Lower leg skin (tissue), 3 donors: ENCODE measurements at regions not wholly inside any gene's neighbourhood (a gene's known extent, or its start where the extent isn't known, plus 50 kb on each side); places are given as distances from the start of the nearest gene placed in this dataset.

Experiments used
- POLR2A ChIP-seq, 2 donors: fragments of 450-650 bp; IDR thresholded peaks; one replicate each; pipeline ENCODE4 v1.6.1; 2016 to 2017; ENCODE audit warnings: antibody characterized with exemption in 2 of 2, mild to moderate bottlenecking in 1 of 2, moderate library complexity in 1 of 2
- TF ChIP-seq, protein P1 (sequence below), 3 donors: fragments of 450-650 bp; IDR thresholded peaks; one replicate each; pipeline ENCODE4 v1.5.1; 2016; ENCODE audit warnings: antibody characterized with exemption in 3 of 3, mild to moderate bottlenecking in 3 of 3, moderate library complexity in 2 of 3

DNA sequence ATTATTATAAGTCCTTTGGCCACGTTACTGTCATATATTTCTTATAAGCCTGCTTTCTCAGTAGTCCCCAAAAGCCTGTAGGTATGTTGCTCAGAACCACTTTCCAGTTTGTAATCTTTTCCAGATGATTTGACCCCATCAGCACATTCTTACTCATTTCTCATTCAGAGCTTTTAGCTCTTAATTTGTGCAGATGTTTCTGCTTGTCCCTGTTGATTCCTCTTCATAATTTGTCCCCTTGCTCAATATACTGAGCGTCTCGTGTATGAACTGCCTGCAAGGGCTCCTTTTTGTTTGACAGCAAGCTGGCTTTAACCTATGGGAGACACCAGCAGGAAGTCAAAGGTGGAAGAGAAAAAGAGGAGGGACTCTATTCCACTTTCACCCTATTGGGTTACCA is 733.8 kb upstream of the GJE1 start:
- TF ChIP-seq, protein P1, sequence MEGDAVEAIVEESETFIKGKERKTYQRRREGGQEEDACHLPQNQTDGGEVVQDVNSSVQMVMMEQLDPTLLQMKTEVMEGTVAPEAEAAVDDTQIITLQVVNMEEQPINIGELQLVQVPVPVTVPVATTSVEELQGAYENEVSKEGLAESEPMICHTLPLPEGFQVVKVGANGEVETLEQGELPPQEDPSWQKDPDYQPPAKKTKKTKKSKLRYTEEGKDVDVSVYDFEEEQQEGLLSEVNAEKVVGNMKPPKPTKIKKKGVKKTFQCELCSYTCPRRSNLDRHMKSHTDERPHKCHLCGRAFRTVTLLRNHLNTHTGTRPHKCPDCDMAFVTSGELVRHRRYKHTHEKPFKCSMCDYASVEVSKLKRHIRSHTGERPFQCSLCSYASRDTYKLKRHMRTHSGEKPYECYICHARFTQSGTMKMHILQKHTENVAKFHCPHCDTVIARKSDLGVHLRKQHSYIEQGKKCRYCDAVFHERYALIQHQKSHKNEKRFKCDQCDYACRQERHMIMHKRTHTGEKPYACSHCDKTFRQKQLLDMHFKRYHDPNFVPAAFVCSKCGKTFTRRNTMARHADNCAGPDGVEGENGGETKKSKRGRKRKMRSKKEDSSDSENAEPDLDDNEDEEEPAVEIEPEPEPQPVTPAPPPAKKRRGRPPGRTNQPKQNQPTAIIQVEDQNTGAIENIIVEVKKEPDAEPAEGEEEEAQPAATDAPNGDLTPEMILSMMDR (IDR thresholded peaks at IDR 0.05): no peak
- TF ChIP-seq POLR2A (IDR thresholded peaks at IDR 0.05): no peak
